T-helper 2 cell (primary cell): ENCODE measurements at regions not wholly inside any gene's neighbourhood (a gene's known extent, or its start where the extent isn't known, plus 50 kb on each side); places are given as distances from the start of the nearest gene placed in this dataset.
A peak's percentile ranks its signal among the peaks of the same experiment; 100 is the strongest.
"Not testable (repeated sequence)": the region's sequence is repeated elsewhere in the genome, so short reads cannot be mapped to it uniquely, and the experiment has no call there.

Experiments used
- DNase-seq, 5 experiments: peaks; one replicate each; pipeline versions ENCODE4 v3.0.0 to v3.0.0-alpha.2; 2012 to 2022

DNA sequence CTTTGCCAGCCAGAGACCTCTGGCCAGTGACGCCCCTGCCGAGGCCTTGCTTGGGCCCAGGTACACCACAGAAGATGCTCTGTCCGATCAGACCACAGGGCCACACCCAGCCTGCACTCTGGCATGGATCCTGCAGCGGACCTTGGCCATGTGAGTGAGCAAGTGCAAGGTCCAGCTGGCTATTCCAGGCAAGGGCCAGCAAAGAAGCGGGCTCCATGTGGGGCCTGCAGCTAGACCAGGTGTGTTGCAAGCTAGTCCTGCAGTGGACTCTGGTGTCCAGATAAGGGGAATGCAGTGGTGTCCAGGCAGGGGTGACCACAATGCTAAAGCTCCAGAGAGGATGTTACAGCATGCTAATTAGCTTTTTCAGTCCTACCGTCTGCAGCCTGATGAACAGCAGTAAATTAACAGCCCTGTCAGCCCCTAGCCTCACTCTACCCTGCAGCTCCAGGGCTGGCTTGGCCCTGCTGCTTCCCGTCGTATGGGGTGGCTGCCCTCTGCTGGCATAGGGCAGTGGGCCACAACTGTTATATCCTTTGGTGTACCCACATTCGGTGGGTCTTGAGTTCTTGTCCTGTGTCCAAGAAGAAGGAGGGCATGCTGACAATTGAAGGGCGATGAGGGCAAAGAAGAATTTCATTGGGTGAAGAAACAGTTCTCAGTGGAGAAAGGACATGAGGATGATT is 284.5 kb upstream of the POU5F2 start:
- DNase-seq, result no peak

DNA sequence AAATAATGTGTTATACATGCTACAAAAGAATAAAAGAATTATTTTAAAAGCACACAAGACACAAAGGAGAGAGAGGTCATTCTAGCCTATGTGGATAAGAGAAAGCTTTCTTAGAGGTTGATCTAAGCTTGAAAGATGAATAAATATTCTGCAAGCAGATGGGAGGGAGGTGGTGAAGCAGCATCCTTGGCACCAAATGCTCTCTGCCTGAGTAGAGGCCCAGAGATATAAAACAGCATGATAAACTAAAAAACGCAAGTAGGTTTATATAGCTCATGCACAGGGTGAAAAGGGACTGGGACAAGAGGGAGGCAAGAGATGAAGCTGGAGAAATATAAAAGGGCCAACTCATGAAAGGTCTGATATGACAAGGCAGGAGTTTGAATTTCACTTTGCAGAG is 283.2 kb upstream of the POU5F2 start:
- no peak for DNase-seq

- no peak for DNase-seq
Observed at GRCh38 chr5:94024101-94024500, 282.7 kb upstream of the POU5F2 start.

DNA sequence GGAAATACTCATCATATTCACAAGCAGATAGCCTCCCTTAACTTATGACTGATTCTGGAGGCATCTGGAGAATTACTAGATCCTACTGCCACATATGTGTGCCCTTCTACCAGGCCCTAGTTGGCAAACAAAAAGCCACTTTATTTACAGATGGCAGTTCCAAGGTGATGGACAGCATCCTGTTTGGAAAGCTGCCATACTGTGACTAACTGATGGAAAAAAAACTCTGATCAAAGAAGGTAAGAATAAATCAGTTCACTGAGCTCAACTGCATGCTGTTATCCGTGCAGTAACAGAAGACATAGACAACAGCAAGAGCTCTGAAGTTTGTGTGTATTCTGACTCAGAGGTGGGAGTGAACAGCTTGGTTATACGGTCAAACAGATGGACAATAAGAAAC is 279.8 kb upstream of the POU5F2 start:
- DNase-seq, result no peak

DNA sequence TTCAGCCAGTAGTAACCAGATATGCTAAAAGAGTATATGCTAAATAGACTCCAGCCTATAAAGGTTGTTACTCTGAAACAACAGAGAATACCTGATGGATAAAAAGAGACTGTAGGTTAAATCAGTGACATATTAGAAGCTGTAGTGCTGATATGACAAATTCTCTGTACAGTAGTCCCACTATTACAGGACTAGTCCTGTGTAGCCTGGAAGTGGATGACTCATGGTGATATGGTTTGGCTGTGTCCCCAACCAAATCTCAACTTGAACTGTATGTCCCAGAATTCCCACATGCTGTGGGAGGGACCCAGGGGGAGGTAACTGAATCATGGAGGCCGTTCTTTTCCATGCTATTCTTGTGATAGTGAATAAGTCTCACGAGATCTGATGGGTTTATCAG is 276.2 kb upstream of the POU5F2 start:
- no peak for DNase-seq

DNA sequence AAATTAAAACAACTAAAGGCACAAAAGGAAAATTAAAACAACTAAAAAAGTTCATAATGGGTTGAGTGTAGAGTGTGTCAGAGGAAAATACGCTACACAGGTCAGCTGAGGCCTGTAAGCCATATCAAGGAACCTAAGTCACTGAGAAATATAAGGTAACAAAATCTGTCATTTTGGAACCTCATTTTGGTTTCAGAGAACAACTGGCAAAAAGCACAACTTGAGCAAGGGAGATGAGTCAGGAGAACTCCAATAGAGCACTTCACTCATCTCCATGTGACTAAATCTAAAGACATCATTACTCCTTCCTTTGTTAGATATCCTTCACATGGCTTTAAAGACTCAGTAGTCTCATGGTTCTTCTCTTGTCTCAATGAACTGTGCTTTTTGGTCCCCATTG is 269.4 kb upstream of the POU5F2 start:
- no peak for DNase-seq

DNA sequence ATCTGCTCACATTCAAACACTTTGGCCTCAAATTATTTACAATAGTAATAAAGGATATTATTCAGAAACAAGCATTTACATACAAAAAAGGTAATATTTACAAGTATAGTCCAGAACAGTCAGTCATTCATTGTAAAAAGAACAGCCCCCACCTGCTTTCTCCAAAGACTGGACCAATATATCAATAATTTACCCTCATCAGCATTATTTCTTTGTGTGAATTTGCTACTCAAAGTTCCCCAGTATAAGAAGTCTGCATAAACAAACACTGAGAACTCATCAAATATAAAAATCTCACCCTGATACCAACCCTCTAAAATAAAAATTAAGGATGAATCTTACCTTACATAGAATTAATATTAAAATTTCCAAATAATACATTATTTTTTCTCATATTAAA is 267.8 kb upstream of the POU5F2 start:
- DNase-seq, result no peak

GRCh38 chr5:93998951-93999455 is 257.6 kb upstream of the POU5F2 start:
- no peak for DNase-seq

GRCh38 chr5:93997562-93997961 is 256.2 kb upstream of the POU5F2 start:
- DNase-seq, result no peak

DNA sequence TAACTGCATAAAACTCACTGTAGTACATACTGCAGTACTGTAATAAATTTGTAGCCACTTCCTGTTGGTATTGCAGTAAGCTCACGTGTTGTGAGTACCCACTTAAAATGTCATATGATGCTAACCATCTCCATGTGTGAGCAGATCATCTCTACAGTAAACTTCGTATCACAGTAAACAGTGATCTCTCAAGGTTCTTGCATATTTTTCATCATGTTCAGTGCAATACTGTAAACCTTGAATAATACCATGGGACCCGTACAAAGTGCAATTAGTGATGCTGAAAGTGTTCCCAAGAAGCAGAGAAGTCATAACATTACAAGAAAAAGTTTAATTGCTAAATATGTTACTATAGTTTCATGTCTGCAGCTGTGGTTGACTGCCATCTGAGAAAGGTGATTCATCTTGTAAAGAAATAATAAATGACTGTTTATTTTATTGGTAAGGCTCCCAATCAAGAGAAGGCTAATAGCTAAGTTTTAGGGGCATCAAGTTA is 253.8 kb upstream of the POU5F2 start:
- DNase-seq, result peak in 1 of 5 experiments; percentile 52

- no peak for DNase-seq
Observed at GRCh38 chr5:93993161-93993560, 251.8 kb upstream of the POU5F2 start.

DNA sequence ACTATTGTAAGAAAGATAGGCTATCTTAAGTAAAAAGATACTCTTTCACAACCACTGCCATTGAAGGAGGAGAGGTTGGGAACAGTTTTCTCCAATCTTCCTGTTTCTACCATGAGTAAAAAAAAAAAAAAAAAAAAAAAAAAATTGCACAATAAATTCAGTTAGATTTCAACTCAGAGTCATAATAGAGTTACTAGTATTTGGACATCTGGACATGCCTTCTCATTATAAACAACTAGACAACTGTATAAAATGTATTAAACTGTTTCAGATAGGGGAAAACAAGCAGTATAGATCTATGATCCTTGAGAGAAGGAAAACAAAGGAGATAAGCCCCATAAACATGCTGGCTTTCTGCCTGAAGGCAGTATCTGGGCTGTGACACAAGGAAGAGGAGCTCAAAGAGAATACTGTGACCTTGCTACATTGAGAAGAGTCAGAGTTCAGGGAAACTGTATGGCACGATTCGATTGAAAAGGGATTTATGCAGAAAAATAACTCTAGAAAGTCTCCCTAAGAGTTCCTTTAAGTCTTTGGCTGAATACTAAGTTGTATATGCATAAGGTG is 249.2 kb upstream of the POU5F2 start:
- no peak for DNase-seq

DNA sequence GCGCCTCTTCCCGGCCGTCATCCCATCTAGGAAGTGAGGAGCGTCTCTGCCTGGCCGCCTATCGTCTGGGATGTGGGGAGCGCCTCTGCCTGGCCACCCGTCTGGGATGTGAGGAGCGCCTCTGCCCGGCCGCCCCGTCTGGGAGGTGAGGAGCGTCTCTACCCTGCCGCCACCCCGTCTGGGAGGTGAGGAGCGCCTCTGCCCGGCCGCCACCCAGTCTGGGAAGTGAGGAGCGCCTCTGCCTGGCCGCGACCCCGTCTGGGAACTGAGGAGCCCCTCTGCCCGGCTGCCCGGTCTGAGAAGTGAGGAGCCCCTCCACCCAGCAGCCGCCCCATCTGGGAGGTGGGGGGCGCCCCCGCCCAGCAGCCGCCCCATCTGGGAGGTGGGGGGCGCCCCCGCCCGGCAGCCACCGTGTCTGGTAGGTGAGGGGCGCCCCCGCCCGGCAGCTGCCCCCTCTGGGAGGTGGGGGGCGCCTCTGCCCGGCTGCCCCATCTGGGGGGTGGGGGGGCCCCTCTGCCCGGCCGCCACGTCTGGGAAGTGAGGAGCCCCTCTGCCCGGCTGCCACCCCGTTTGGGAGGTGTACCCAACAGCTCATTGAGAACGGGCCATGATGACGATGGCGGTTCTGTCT is 244.7 kb upstream of the POU5F2 start:
- not testable (repeated sequence) for DNase-seq

- DNase-seq, result no peak
Observed at GRCh38 chr5:93978222-93978621, 236.8 kb upstream of the POU5F2 start.

DNA sequence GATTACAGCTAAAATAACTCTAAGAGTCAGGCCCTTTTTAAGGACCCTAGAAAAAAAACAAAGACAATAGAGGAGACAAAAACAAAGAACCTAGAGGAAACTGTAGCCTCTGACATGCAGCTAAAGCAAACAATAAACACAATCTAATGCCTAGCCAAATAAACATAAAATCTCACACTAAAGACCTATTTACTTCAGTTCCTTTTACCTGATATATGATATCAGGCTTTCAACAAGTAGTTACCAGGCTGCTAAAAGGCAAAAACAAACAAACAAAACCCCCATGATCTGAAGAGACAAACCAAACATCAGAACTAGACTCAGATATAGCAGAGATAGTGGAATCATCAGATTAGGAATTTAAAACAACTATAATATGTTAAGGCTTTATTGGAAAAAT is 226.5 kb upstream of the POU5F2 start:
- DNase-seq, result no peak

- no peak for DNase-seq
Observed at GRCh38 chr5:93964421-93964820, 223.0 kb upstream of the POU5F2 start.

DNA sequence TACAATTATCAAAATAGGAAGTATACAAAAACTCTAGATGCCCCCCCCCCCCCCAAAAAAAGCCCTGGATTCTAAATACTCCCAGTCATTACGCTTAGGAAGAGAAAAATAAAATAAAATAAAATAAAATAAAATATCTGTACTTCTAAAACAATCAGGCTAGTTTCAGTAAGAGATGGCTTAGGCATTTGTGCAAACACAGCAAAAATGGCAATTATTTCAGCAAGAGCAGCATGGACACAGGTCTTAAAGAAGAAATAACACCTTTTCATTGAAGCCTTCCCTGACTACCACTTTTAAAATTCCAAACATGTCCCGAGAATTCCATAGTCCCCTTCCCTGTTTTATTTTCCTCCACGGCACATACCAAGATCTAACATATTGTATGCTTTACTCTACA is 218.6 kb upstream of the POU5F2 start:
- no peak for DNase-seq

- DNase-seq, result no peak
Observed at GRCh38 chr5:93956006-93956405, 214.6 kb upstream of the POU5F2 start.

DNA sequence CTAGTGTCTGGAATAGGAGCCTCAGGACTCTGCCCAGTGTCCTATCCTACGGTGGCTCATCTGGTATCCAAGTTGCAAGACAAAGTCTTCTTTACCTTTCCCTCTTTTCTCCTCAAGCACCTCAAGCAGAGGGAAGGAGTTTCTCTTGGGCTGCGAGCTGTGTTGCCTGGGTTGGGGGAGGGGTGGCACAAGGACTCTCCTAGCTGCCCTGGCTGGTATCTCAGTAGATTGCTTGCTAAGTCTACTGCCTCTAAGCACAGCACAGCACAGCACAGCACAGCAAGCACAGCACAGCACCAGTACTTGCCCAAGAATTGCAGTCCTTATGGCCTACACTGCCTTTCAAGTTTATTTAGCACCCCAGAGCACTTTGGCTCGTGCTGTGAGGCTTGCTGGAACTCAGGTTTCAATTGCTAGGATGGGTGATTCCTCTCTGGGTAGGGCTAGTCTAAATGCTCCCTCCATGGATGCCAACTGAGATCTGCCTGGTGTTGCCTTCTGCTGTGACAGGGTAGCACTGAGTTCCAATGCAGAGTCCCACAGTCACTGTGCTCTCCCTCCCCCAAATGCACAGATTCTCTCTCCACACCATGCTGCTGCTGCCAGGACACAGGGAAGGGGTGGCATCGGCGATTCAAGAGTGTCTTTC is 213.1 kb upstream of the POU5F2 start:
- DNase-seq, result no peak

DNA sequence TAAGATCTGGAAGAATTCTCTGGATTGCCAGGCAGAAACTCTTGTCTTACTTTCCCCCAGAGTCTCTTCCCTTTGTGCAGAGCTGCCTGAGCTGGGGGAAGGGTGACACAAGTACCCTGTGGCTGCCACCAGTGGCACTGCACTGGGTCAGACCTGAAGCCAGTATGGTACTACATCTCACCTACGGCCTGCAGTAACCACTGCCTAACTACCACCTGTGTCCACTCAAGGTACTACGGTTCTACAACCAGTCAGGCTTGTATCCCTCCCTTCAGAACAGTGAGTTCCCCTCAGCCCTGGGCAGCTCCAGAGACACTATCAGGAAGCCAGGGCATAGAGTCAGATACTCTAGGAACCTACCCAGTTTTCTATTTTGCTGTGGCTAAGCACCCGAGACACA is 212.0 kb upstream of the POU5F2 start:
- no peak for DNase-seq

- no peak for DNase-seq
Observed at GRCh38 chr5:93941897-93942296, 200.5 kb upstream of the POU5F2 start.

GRCh38 chr5:93933269-93933668 is 191.9 kb upstream of the POU5F2 start:
- not testable (repeated sequence) for DNase-seq

DNA sequence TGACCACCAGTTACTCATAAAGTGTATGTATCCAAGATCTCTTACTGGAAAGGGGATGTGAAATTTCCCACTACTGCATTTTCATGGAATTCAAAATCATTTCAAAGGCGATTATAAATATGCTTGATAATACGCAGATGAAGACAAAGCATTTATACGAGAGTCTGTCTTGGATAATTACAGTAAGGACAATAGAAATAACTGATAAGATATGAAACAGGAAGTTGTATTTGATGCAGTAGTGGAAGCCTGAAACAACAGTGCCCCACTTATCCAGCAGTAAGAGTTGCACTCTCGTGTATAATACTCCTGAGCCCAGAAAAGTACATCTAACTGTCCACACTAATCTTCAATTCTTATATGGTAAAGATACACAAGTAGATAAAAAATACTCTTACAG is 188.7 kb upstream of the POU5F2 start:
- no peak for DNase-seq

- no peak for DNase-seq
Observed at GRCh38 chr5:93929131-93929530, 187.7 kb upstream of the POU5F2 start.
